GM23338 (cell line): ENCODE measurements at regions not wholly inside any gene's neighbourhood (a gene's known extent, or its start where the extent isn't known, plus 50 kb on each side); places are given as distances from the start of the nearest gene placed in this dataset.

Experiments
- ATAC-seq: fragments of 200-7000 bp; cut with Tn5 transposase; 3 replicates; pipeline ENCODE4 v1.9.1; 2020
- DNase-seq: peaks from one replicate; pipeline ENCODE4 v3.0.0-alpha.2; 2015; ENCODE audit warnings: low spot score
- H2AFZ ChIP-seq: fragments of 200-600 bp; sonication (generic); 2 replicates; pipeline ENCODE4 v1.8.0; 2016; ENCODE audit warnings: antibody characterized with exemption, mild to moderate bottlenecking, moderate library complexity
- H3F3A ChIP-seq: fragments of 200-600 bp; sonication (generic); replicated peaks from 2 replicates; pipeline ENCODE4 v1.8.0; 2017; ENCODE audit warnings: antibody characterized with exemption, mixed run types, low read depth
- H3K27ac ChIP-seq: fragments of 200-600 bp; sonication (generic); 2 replicates; pipeline ENCODE4 v1.6.1; 2016; ENCODE audit warnings: low read depth
- H3K27me3 ChIP-seq: fragments of 200-600 bp; sonication (generic); 2 replicates; pipeline ENCODE4 v1.8.0; 2016; ENCODE audit warnings: mild to moderate bottlenecking, mixed run types, moderate library complexity; ENCODE audit not compliant: insufficient read depth
- H3K36me3 ChIP-seq: fragments of 200-600 bp; sonication (generic); 2 replicates; pipeline ENCODE4 v1.8.0; 2016; ENCODE audit warnings: mild to moderate bottlenecking; ENCODE audit not compliant: insufficient read depth
- H3K4me1 ChIP-seq: fragments of 200-600 bp; sonication (generic); 2 replicates; pipeline ENCODE4 v1.8.0; 2016; ENCODE audit warnings: mild to moderate bottlenecking, moderate library complexity; ENCODE audit not compliant: insufficient read depth
- H3K4me2 ChIP-seq: fragments of 200-600 bp; sonication (generic); 2 replicates; pipeline ENCODE4 v1.7.1; 2017; ENCODE audit warnings: mixed run types
- H3K4me3 ChIP-seq: fragments of 200-600 bp; sonication (generic); 2 replicates; pipeline ENCODE4 v1.6.1; 2016; ENCODE audit warnings: mixed run types
- H3K79me2 ChIP-seq: fragments of 200-600 bp; sonication (generic); replicated peaks from 2 replicates; pipeline ENCODE4 v1.8.0; 2017; ENCODE audit warnings: mild to moderate bottlenecking; ENCODE audit not compliant: insufficient read depth
- H3K9me2 ChIP-seq: fragments of 200-600 bp; sonication (generic); 2 replicates; pipeline ENCODE4 v1.8.0; 2017; ENCODE audit not compliant: insufficient read depth
- H4K20me1 ChIP-seq: fragments of 200-600 bp; sonication (generic); replicated peaks from 2 replicates; pipeline ENCODE4 v1.8.0; 2017; ENCODE audit warnings: mild to moderate bottlenecking; ENCODE audit not compliant: insufficient read depth
- H3K27ac Mint-ChIP-seq: 2 replicates; pipeline ENCODE4 v1.8.0; 2020; ENCODE audit warnings: inconsistent platforms, mild to moderate bottlenecking, moderate library complexity, mixed read lengths
- H3K27me3 Mint-ChIP-seq: 3 replicates; pipeline ENCODE4 v1.8.0; 2022; ENCODE audit warnings: low read depth, mild to moderate bottlenecking, moderate library complexity, mixed read lengths, inconsistent platforms; ENCODE audit not compliant: insufficient read depth, poor library complexity
- H3K36me3 Mint-ChIP-seq: 3 replicates; pipeline ENCODE4 v1.8.0; 2021; ENCODE audit warnings: low read depth, mild to moderate bottlenecking, inconsistent platforms, moderate library complexity, mixed read lengths
- H3K4me1 Mint-ChIP-seq: 3 replicates; pipeline ENCODE4 v1.8.0; 2020; ENCODE audit warnings: mild to moderate bottlenecking, inconsistent platforms, mixed read lengths
- H3K4me3 Mint-ChIP-seq: 3 replicates; pipeline ENCODE4 v1.8.0; 2021; ENCODE audit warnings: moderate library complexity, mild to moderate bottlenecking, inconsistent platforms, mixed read lengths
- H3K9me3 Mint-ChIP-seq: 3 replicates; pipeline ENCODE4 v1.8.0; 2020; ENCODE audit warnings: moderate library complexity, mild to moderate bottlenecking, inconsistent platforms, mixed read lengths
- CTCF ChIP-seq, 2 experiments: fragments of 200-600 bp in 1 of 2; sonication (generic) in 1 of 2; conservative IDR thresholded peaks; 2 replicates each; pipeline versions ENCODE4 v1.5.1 to v1.6.1; 2016 to 2017; ENCODE audit warnings: antibody characterized with exemption in 2 of 2, low read depth in 2 of 2, mild to moderate bottlenecking in 2 of 2, moderate library complexity in 1 of 2
- ETS1 ChIP-seq: IDR thresholded peaks from 2 replicates; pipeline ENCODE4 v1.6.1; 2016; ENCODE audit warnings: antibody characterized with exemption
- EZH2 ChIP-seq: fragments of 200-600 bp; sonication (generic); IDR thresholded peaks from one replicate; pipeline ENCODE4 v1.8.0; 2017; ENCODE audit warnings: antibody characterized with exemption, mild to moderate bottlenecking, low read depth; ENCODE audit not compliant: unreplicated experiment
- EZH2phosphoT487 ChIP-seq: fragments of 200-600 bp; sonication (generic); IDR thresholded peaks from one replicate; pipeline ENCODE4 v1.8.1; 2018; ENCODE audit warnings: antibody characterized with exemption; ENCODE audit not compliant: unreplicated experiment
- NANOG ChIP-seq: IDR thresholded peaks from 2 replicates; pipeline ENCODE4 v1.6.1; 2016; ENCODE audit warnings: antibody characterized with exemption, borderline replicate concordance
- POLR2AphosphoS5 ChIP-seq: IDR thresholded peaks from 2 replicates; pipeline ENCODE4 v1.6.1; 2016; ENCODE audit warnings: antibody characterized with exemption, low read depth
- STAT1 ChIP-seq: IDR thresholded peaks from one replicate; pipeline ENCODE4 v1.6.1; 2016; ENCODE audit warnings: antibody characterized with exemption; ENCODE audit not compliant: unreplicated experiment
- ZNF114 ChIP-seq: fragments of 250-450 bp; sonication (Bioruptor Pico); IDR thresholded peaks from 2 replicates; pipeline ENCODE4 v1.5.0; 2020; ENCODE audit warnings: mild to moderate bottlenecking, moderate library complexity
- ZNF331 ChIP-seq: fragments of 250-450 bp; sonication (Bioruptor Pico); IDR thresholded peaks from 2 replicates; pipeline ENCODE4 v1.5.0; 2020; ENCODE audit warnings: low read depth, mild to moderate bottlenecking, moderate library complexity
- TF ChIP-seq, protein P1 (sequence below): fragments of 250-450 bp; sonication (Bioruptor Pico); IDR thresholded peaks from 2 replicates; pipeline ENCODE4 v1.5.0; 2020; ENCODE audit warnings: mild to moderate bottlenecking, moderate library complexity

DNA sequence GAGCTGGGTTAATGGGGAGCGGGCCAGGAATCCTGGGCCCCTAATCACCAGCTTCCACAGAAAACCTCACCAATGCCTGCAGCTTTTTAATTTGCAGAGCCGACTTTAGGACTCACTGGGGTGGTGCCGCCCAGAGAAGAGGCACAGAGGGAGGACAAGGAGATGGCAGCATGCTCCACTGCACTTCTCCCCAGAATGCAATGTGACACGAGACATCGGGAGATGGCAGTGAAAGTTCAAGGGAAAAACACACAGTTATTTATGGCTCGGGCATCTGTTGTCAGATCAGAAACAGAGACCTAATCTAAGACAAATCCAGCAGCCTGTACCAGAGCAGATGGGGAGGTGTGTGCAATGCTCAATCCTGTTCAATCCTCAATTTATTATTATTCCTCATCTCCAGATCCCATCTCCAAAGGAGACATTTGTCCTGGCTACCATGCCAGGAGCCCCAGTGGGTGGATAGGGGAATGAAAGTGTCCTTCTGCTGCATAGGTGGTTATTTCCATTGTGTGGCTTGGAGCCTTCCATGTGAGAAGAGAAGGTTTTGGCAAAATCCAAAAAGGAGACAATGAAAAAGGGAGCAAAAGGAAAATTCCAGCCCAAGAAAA, 250.0 kb downstream of the NXPE2 start:
- H3K4me1 Mint-ChIP-seq = no peaks in the 10 kb centered on the region
- H3F3A ChIP-seq = no peaks in the 10 kb centered on the region
- no peak for ATAC-seq
- no peak overlapping the region for H3K4me3 ChIP-seq
- H3K9me2 ChIP-seq = no peaks in the 10 kb centered on the region
- no peak overlapping the region for H3K27ac ChIP-seq
- no peaks in the 10 kb centered on the region for H3K27me3 Mint-ChIP-seq
- H3K79me2 ChIP-seq = no peaks in the 10 kb centered on the region
- no peak for DNase-seq
- H3K4me1 ChIP-seq = no peaks in the 10 kb centered on the region
- no peaks in the 10 kb centered on the region for H4K20me1 ChIP-seq
- no peak overlapping the region for H3K4me2 ChIP-seq
- H3K27me3 ChIP-seq = no peaks in the 10 kb centered on the region
- peaks cover 14% of the 10 kb centered on the region; the same call in 2 of the 3 replicates for H3K9me3 Mint-ChIP-seq
- TF ChIP-seq STAT1 (no peak), ETS1 (no peak), EZH2 (no peak), NANOG (no peak), ZNF331 (CRISPR knock-in tag) (no peak)
- no peak overlapping the region for H3K27ac Mint-ChIP-seq
- no peak overlapping the region for H3K4me3 Mint-ChIP-seq
- no peaks in the 10 kb centered on the region for H3K36me3 Mint-ChIP-seq
- no peaks in the 10 kb centered on the region for H3K36me3 ChIP-seq
- no peak overlapping the region for H2AFZ ChIP-seq

GRCh38 chr11:114929351-114930000, 251.1 kb downstream of the NXPE2 start:
- no peaks in the 10 kb centered on the region for H3F3A ChIP-seq
- H3K27ac ChIP-seq = no peak overlapping the region
- H3K9me2 ChIP-seq = no peaks in the 10 kb centered on the region
- H2AFZ ChIP-seq = no peak overlapping the region
- Mint-ChIP-seq H3K27me3 (no peaks in the 10 kb centered on the region), H3K27ac (no peak overlapping the region), H3K4me3 (no peak overlapping the region), H3K36me3 (no peaks in the 10 kb centered on the region; the same call in 2 of the 3 replicates), H3K4me1 (no peaks in the 10 kb centered on the region), H3K9me3 (peaks cover 16% of the 10 kb centered on the region; the same call in 2 of the 3 replicates)
- H4K20me1 ChIP-seq = no peaks in the 10 kb centered on the region
- no peak overlapping the region for H3K4me2 ChIP-seq
- H3K79me2 ChIP-seq = no peaks in the 10 kb centered on the region
- DNase-seq = no peak
- no peaks in the 10 kb centered on the region for H3K36me3 ChIP-seq
- H3K4me3 ChIP-seq = no peak overlapping the region
- no peak for ATAC-seq
- no peaks in the 10 kb centered on the region for H3K27me3 ChIP-seq
- no peaks in the 10 kb centered on the region for H3K4me1 ChIP-seq
- TF ChIP-seq ZNF114 (no peak), STAT1 (no peak), POLR2AphosphoS5 (no peak), ETS1 (no peak), NANOG (no peak), CTCF (conservative IDR thresholded peaks at IDR 0.05; ENCODE audit: low read depth in 2 of 2) (no peak), ZNF331 (CRISPR knock-in tag) (no peak), EZH2 (no peak), EZH2phosphoT487 (no peak)
- TF ChIP-seq, protein P1, sequence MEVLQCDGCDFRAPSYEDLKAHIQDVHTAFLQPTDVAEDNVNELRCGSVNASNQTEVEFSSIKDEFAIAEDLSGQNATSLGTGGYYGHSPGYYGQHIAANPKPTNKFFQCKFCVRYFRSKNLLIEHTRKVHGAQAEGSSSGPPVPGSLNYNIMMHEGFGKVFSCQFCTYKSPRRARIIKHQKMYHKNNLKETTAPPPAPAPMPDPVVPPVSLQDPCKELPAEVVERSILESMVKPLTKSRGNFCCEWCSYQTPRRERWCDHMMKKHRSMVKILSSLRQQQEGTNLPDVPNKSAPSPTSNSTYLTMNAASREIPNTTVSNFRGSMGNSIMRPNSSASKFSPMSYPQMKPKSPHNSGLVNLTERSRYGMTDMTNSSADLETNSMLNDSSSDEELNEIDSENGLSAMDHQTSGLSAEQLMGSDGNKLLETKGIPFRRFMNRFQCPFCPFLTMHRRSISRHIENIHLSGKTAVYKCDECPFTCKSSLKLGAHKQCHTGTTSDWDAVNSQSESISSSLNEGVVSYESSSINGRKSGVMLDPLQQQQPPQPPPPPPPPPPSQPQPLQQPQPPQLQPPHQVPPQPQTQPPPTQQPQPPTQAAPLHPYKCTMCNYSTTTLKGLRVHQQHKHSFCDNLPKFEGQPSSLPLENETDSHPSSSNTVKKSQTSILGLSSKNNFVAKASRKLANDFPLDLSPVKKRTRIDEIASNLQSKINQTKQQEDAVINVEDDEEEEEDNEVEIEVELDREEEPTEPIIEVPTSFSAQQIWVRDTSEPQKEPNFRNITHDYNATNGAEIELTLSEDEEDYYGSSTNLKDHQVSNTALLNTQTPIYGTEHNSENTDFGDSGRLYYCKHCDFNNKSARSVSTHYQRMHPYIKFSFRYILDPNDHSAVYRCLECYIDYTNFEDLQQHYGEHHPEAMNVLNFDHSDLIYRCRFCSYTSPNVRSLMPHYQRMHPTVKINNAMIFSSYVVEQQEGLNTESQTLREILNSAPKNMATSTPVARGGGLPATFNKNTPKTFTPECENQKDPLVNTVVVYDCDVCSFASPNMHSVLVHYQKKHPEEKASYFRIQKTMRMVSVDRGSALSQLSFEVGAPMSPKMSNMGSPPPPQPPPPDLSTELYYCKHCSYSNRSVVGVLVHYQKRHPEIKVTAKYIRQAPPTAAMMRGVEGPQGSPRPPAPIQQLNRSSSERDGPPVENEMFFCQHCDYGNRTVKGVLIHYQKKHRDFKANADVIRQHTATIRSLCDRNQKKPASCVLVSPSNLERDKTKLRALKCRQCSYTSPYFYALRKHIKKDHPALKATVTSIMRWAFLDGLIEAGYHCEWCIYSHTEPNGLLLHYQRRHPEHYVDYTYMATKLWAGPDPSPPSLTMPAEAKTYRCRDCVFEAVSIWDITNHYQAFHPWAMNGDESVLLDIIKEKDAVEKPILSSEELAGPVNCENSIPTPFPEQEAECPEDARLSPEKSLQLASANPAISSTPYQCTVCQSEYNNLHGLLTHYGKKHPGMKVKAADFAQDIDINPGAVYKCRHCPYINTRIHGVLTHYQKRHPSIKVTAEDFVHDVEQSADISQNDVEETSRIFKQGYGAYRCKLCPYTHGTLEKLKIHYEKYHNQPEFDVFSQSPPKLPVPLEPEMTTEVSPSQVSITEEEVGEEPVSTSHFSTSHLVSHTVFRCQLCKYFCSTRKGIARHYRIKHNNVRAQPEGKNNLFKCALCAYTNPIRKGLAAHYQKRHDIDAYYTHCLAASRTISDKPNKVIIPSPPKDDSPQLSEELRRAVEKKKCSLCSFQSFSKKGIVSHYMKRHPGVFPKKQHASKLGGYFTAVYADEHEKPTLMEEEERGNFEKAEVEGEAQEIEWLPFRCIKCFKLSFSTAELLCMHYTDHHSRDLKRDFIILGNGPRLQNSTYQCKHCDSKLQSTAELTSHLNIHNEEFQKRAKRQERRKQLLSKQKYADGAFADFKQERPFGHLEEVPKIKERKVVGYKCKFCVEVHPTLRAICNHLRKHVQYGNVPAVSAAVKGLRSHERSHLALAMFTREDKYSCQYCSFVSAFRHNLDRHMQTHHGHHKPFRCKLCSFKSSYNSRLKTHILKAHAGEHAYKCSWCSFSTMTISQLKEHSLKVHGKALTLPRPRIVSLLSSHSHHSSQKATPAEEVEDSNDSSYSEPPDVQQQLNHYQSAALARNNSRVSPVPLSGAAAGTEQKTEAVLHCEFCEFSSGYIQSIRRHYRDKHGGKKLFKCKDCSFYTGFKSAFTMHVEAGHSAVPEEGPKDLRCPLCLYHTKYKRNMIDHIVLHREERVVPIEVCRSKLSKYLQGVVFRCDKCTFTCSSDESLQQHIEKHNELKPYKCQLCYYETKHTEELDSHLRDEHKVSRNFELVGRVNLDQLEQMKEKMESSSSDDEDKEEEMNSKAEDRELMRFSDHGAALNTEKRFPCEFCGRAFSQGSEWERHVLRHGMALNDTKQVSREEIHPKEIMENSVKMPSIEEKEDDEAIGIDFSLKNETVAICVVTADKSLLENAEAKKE (CRISPR knock-in tag) = no peak
